ENCODE measurements at regions not wholly inside any gene's neighbourhood (a gene's known extent, or its start where the extent isn't known, plus 50 kb on each side); places are given as distances from the start of the nearest gene placed in this dataset.

DNA sequence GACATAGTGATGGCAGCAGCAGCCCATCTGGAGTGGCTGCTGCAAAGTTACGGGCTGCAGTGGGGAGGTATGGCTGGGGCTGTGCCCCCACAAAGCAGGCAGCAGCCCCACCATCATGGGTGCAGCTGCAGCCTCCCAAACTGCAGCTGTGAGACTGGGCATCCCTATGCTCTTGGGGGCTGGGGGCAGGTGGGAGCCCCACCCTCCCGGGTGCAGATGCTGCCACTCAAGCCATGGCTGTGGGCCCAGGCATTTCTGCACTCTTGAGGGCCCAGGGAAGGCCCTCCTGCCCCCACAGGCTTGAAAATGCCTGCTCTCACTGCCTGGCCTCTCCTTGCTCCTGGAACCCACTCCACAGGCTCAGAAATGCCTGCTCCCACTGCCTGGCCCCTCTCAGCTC is 389.4 kb downstream of the TEX13C start:
- TF ChIP-seq, protein P1, sequence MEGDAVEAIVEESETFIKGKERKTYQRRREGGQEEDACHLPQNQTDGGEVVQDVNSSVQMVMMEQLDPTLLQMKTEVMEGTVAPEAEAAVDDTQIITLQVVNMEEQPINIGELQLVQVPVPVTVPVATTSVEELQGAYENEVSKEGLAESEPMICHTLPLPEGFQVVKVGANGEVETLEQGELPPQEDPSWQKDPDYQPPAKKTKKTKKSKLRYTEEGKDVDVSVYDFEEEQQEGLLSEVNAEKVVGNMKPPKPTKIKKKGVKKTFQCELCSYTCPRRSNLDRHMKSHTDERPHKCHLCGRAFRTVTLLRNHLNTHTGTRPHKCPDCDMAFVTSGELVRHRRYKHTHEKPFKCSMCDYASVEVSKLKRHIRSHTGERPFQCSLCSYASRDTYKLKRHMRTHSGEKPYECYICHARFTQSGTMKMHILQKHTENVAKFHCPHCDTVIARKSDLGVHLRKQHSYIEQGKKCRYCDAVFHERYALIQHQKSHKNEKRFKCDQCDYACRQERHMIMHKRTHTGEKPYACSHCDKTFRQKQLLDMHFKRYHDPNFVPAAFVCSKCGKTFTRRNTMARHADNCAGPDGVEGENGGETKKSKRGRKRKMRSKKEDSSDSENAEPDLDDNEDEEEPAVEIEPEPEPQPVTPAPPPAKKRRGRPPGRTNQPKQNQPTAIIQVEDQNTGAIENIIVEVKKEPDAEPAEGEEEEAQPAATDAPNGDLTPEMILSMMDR (tag by site-specific recombination; IDR thresholded peaks at IDR 0.05), result no peak
- TF ChIP-seq ZFHX2 (tag by site-specific recombination; conservative IDR thresholded peaks at IDR 0.05) (no peak), ZNF416 (tag by site-specific recombination; IDR thresholded peaks at IDR 0.05) (no peak), SP2 (tag by site-specific recombination; IDR thresholded peaks at IDR 0.05) (no peak)
- TF ChIP-seq, protein P2, sequence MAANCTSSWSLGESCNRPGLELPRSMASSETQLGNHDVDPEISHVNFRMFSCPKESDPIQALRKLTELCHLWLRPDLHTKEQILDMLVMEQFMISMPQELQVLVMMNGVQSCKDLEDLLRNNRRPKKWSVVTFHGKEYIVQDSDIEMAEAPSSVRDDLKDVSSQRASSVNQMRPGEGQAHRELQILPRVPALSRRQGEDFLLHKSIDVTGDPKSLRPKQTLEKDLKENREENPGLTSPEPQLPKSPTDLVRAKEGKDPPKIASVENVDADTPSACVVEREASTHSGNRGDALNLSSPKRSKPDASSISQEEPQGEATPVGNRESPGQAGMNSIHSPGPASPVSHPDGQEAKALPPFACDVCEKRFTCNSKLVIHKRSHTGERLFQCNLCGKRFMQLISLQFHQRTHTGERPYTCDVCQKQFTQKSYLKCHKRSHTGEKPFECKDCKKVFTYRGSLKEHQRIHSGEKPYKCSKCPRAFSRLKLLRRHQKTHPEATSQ (tag by site-specific recombination; IDR thresholded peaks at IDR 0.05), result no peak
